T-helper 2 cell treated with Interferon-gamma antibody and Interleukin-4, amounts not matched to agents 5 μg/mL and 100 μg/mL, for 36 hours (primary cell): ENCODE measurements at regions not wholly inside any gene's neighbourhood (a gene's known extent, or its start where the extent isn't known, plus 50 kb on each side); places are given as distances from the start of the nearest gene placed in this dataset.

Experiments
- DNase-seq: peaks from one replicate; pipeline ENCODE4 v3.0.0; 2021; ENCODE audit warnings: low spot score
- H3K27ac Mint-ChIP-seq: one replicate; pipeline ENCODE4 v1.8.0; 2021; ENCODE audit warnings: mild to moderate bottlenecking, mixed read lengths
- H3K27me3 Mint-ChIP-seq: one replicate; pipeline ENCODE4 v1.8.0; 2021; ENCODE audit warnings: low read depth, mixed read lengths
- H3K36me3 Mint-ChIP-seq: one replicate; pipeline ENCODE4 v1.8.0; 2021; ENCODE audit warnings: low read depth, mixed read lengths
- H3K4me1 Mint-ChIP-seq: one replicate; pipeline ENCODE4 v1.8.0; 2021; ENCODE audit warnings: low read depth, mixed read lengths
- H3K4me3 Mint-ChIP-seq: one replicate; pipeline ENCODE4 v1.8.0; 2022; ENCODE audit warnings: mild to moderate bottlenecking, moderate library complexity, mixed read lengths
- H3K9me3 Mint-ChIP-seq: one replicate; pipeline ENCODE4 v1.8.0; 2021; ENCODE audit warnings: mixed read lengths

DNA sequence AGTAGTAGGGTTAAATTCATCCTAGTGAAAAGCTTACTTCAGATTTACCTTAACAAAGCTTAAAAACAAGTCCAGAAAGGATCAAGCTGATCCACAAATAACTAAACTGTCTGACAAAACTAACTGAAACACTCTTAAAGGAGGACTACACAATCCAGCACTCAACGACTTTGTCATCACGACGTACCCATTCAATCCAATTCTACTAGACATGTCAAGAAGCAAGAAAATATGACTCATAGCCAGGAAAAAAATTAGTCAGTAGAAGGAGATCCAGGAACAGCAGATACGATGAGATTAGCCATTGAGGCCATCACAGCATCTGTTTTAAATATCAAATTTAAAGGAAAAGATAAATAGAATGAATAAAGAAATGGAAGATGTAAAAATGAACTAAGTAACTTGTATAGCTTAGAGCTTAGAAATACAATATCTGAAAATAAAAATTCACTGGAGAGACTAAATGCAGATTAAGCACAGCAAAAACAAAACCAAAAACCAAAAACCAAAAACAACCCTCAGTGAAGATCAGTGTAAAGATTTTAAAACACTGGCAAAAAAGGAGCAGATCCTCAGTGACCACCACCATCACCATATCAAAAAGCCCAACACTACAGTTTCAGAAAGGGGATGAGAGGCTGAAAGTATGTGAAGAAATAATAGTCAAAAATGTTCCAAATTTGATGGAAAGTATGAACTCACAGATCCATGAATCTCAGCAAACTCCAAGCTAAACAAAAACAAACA, 95.0 kb upstream of the CCND2 start:
- Mint-ChIP-seq H3K27me3 (no peaks in the 10 kb centered on the region), H3K4me1 (peaks cover 23% of the 10 kb centered on the region), H3K36me3 (peaks cover 12% of the 10 kb centered on the region), H3K27ac (peak overlapping the region; percentile 83), H3K4me3 (peak overlapping the region; percentile 64), H3K9me3 (peaks cover 19% of the 10 kb centered on the region)
- DNase-seq = peak; percentile 49

DNA sequence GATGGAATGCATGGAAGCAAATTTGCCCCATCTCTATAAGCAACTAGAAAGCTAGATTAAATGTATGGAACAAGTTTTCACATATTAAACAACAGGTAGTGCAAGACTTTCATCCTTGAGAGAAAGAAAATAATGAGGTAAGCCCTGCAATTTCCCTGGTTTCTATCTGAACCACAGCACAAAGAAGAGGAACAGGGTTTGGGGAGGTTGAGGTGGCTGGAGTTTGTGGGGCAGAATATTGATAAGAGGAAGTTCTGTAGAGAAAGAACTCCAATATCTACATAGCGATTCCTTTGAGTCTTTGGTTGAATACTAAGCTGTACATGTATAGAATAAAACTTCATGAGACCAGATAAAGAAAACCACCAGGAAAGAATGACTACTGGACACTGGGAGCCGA, 96.3 kb upstream of the CCND2 start:
- H3K9me3 Mint-ChIP-seq = peaks cover 10% of the 10 kb centered on the region
- no peak for DNase-seq
- peak overlapping the region; percentile 28 for H3K4me3 Mint-ChIP-seq
- H3K4me1 Mint-ChIP-seq = peaks cover 25% of the 10 kb centered on the region
- peak overlapping the region; percentile 42 for H3K27ac Mint-ChIP-seq
- H3K27me3 Mint-ChIP-seq = no peaks in the 10 kb centered on the region
- peaks cover 8% of the 10 kb centered on the region for H3K36me3 Mint-ChIP-seq

DNA sequence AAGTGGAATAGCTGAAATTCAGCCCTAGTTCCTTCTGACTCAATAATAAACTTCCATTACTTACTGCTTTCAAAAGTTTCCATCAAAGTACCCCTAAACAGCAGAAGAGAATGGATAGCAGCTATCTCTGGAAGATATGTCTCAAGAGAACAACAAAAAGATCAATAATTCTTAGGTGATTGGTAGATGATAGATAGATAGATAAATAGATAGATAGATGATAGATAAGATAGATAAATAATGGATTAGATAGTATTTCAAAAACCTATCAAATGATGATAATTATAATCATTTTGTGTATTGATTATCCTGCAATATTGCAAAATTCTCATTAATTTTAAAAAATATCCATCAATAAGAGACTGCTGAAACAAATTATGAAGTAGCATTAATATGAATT, 97.4 kb upstream of the CCND2 start:
- DNase-seq = no peak
- Mint-ChIP-seq H3K4me3 (no peak overlapping the region), H3K9me3 (peaks cover 5% of the 10 kb centered on the region), H3K4me1 (peaks cover 27% of the 10 kb centered on the region), H3K27me3 (no peaks in the 10 kb centered on the region), H3K36me3 (peaks cover 8% of the 10 kb centered on the region), H3K27ac (no peak overlapping the region)

DNA sequence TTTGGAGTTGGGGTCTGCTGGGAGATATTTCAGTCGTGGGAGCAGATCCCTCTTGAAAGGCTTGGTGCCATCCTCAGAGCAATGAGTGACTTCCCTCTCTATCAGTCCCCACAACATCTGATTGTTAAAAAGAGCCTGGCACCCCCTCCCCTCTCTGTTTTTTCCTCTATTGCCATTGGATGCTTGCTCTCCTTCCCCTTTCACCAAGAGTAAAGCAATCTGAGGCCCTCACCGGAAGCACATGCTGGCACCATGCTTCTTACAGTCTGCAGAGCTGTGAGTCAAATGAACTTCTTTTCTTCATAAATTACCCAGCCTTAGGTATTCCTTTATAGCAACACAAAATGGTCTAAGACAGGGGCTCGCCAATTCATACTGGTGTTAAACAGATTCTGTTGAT, 99.1 kb upstream of the CCND2 start:
- no peak for DNase-seq
- H3K9me3 Mint-ChIP-seq = no peaks in the 10 kb centered on the region
- no peak overlapping the region for H3K27ac Mint-ChIP-seq
- peaks cover 7% of the 10 kb centered on the region for H3K36me3 Mint-ChIP-seq
- peaks cover 35% of the 10 kb centered on the region for H3K4me1 Mint-ChIP-seq
- H3K4me3 Mint-ChIP-seq = no peak overlapping the region
- H3K27me3 Mint-ChIP-seq = no peaks in the 10 kb centered on the region

DNA sequence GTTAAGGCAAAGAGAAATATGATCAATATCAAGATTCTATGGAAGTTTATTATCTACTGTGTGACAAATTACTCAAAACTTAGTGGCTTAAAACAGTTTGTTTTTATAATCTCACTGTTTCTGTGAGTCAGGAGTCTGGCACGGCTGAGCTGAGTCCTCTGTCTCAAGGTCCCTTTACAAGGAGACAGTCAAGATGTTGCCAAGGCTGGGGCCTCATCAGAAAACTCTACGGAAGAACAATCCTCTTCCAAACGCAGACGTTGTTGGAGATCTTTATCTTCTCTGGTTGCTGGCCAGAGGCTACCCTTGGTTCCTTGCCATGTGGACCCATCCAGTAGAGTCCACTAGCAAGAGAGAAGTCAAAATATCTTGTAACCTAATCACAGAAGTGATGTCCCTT, 100.6 kb upstream of the CCND2 start:
- DNase-seq = no peak
- no peak overlapping the region for H3K4me3 Mint-ChIP-seq
- H3K9me3 Mint-ChIP-seq = no peaks in the 10 kb centered on the region
- H3K27ac Mint-ChIP-seq = no peak overlapping the region
- H3K27me3 Mint-ChIP-seq = no peaks in the 10 kb centered on the region
- H3K4me1 Mint-ChIP-seq = peaks cover 30% of the 10 kb centered on the region
- no peaks in the 10 kb centered on the region for H3K36me3 Mint-ChIP-seq

DNA sequence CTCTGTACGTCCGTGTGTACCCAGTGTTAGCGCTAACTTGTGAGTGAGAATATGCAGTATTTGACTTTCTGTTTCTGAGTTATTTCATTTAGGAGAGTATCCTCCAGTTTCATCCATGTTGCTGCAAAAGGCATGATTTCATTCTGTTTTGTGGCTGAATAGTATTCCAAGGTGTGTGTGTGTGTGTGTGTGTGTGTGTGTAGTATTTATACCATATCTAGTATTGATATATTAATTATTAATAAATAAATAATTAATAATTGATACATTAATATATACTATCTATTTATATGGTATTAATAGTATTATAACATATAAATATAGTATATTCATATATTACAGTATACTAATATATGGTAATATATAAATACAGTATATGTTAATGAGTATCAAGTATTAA, 101.8 kb upstream of the CCND2 start:
- Mint-ChIP-seq H3K9me3 (no peaks in the 10 kb centered on the region), H3K27ac (no peak overlapping the region), H3K4me3 (no peak overlapping the region), H3K4me1 (peaks cover 30% of the 10 kb centered on the region), H3K36me3 (no peaks in the 10 kb centered on the region), H3K27me3 (no peaks in the 10 kb centered on the region)
- no peak for DNase-seq

DNA sequence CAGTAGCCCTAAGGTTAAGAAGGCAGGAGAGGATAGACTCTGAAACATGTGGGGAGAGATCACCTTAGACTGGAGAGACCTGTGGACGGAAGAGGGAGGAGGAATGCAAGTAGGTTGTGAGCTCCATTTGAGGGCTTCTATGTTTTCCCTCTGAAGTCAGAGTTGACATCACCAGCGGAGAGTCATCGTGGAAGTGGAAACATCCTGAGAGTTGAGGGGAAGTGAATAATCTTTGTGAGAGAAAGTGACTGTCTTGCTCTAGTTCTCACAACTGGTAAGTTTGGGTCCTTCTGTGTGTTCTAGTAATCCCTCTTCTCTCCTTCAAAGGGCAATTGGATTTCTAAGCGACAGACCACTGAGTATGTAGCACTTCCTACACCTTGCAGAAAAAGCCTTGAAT, 103.6 kb upstream of the CCND2 start:
- Mint-ChIP-seq H3K27me3 (no peaks in the 10 kb centered on the region), H3K27ac (peak overlapping the region; percentile 38), H3K9me3 (no peaks in the 10 kb centered on the region), H3K4me1 (peaks cover 42% of the 10 kb centered on the region), H3K36me3 (no peaks in the 10 kb centered on the region), H3K4me3 (peak overlapping the region; percentile 11)
- DNase-seq = peak; percentile 45

DNA sequence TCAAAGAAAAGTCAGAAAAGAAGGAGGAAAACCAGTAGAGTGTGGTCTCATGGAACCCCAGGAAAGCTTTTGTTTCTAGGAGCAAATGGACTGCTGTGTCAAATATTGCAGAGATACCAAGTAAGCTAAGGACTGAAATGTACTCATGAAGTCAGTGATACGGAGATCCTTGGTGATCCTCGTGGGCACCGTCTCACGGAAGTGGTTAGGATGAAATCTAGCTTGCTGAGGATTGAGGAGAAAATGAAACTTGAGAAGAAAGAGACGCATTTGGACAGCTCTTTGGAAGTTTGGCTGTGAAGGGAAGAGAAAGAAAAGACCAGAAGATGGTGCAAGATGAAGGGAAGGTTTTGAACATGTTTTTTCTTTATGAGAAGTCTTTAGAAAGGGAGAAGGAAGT, 104.0 kb upstream of the CCND2 start:
- no peaks in the 10 kb centered on the region for H3K27me3 Mint-ChIP-seq
- no peak for DNase-seq
- H3K36me3 Mint-ChIP-seq = no peaks in the 10 kb centered on the region
- H3K4me1 Mint-ChIP-seq = peaks cover 45% of the 10 kb centered on the region
- peak overlapping the region; percentile 11 for H3K4me3 Mint-ChIP-seq
- no peaks in the 10 kb centered on the region for H3K9me3 Mint-ChIP-seq
- H3K27ac Mint-ChIP-seq = peak overlapping the region; percentile 46

DNA sequence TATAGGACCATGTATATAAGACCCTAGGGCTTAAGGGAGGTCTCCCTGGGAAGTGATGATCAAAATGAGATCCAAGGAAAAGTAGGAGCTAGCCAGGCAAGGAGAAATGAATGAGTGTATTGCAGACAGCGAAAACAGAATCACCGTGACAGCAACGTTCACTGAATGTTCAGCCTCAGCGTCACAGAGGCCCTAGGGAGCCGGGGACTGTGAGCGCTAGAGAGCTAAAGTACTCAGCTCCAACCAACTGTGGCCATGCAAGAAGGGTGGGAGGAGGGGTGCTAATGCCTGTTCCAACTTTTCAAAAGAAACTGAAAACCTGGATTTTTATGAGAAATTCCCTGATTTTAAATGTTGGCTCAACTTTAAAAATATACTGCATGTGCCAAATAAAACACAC, 105.5 kb upstream of the CCND2 start:
- no peaks in the 10 kb centered on the region for H3K27me3 Mint-ChIP-seq
- no peak overlapping the region for H3K27ac Mint-ChIP-seq
- H3K36me3 Mint-ChIP-seq = no peaks in the 10 kb centered on the region
- no peaks in the 10 kb centered on the region for H3K9me3 Mint-ChIP-seq
- DNase-seq = no peak
- no peak overlapping the region for H3K4me3 Mint-ChIP-seq
- H3K4me1 Mint-ChIP-seq = peaks cover 49% of the 10 kb centered on the region

DNA sequence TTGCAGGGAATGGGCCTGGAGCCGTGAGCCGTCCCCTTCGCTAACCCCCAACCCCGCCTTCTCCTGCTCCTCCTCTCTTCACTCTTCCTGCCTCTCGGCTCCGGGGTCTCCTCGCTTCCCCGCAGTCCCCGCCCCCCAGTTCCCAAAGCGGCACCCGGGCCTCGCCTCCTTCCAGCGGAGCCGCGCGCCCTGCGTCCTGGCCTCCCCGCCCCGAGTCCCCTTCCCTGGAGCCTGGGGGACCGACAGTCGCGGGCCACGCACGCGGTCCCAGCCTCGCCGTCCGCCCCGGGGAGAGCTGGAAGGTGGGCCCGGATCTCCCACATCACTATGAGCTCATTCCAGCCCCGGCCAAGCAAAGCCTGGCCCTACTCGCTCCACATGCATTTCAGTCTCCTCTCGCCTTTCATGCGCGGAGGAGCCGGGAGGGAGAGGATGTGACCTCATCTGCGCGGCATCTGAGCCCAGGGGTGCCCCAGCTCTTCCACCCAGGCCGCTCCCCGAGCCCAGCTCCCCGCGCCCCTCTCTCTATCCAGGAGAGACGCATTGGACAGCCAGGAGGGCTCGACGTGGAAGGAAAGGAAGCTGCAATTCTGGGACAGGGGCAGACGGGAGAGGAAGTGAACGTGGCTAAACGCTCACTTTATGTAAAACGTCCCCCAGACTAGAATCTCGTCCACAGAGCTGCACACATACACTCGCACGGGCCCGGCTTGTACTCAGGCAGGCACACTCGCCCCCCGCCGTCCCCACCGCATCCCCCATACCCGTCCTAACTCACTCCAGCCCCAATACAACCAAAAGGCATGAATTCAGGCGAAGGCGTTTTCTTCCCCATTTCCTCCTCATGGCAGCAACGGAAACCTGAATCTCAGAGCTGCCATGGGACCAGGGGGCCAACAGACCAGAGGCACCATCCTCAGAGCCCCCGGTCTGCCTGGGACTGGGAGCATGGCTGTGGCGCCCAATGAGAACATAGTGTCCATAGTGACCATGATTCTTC, 108.7 kb upstream of the CCND2 start:
- Mint-ChIP-seq H3K27me3 (no peaks in the 10 kb centered on the region), H3K9me3 (peaks cover 8% of the 10 kb centered on the region), H3K4me3 (peak overlapping the region; percentile 85), H3K27ac (peak overlapping the region; percentile 98), H3K36me3 (peaks cover 7% of the 10 kb centered on the region), H3K4me1 (peaks cover 59% of the 10 kb centered on the region)
- peak; percentile 63 for DNase-seq

DNA sequence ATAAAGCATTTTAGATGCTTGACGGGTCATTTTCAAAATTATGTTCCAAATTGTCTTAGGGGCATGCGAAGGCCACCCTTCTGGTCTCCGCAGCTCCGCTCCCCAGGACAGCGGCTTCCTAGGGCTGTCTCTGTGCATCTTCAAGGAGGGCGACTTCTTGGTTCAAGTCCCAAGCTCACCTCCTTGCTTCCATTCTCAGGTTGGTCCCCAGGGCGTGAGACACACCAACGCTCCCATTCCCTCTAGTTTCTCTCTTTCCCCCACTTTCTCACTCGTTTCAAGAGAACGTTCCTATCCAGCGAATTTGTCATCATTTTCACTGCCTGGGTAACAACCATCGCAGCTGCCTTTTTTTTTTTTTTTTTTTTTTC, 109.4 kb upstream of the CCND2 start:
- no peak for DNase-seq
- H3K9me3 Mint-ChIP-seq = peaks cover 8% of the 10 kb centered on the region
- H3K4me1 Mint-ChIP-seq = peaks cover 58% of the 10 kb centered on the region
- peak overlapping the region; percentile 98 for H3K27ac Mint-ChIP-seq
- H3K4me3 Mint-ChIP-seq = peak overlapping the region; percentile 85
- H3K36me3 Mint-ChIP-seq = peaks cover 7% of the 10 kb centered on the region
- no peaks in the 10 kb centered on the region for H3K27me3 Mint-ChIP-seq

DNA sequence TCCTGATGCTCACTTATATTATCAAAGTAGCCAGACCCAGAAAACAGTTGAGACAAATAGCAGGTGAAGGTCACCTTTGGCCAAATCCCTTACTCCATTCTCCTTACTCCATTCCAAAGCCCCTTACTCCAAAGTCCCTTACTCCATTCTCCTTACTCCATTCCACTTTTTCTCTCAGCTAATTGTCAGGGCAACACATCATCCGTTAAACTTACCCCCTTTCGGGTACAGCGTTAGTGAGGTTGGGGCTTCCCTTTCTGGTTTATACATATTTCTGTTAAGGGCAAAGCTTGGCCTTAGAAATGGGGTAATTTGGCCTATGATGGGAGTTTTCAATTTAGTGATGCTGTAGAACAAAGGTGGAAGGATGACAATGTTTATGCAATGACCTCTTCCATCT, 111.8 kb upstream of the CCND2 start:
- Mint-ChIP-seq H3K27ac (peak overlapping the region; percentile 81), H3K9me3 (peaks cover 8% of the 10 kb centered on the region), H3K4me1 (peaks cover 60% of the 10 kb centered on the region), H3K36me3 (peaks cover 13% of the 10 kb centered on the region), H3K27me3 (no peaks in the 10 kb centered on the region), H3K4me3 (no peak overlapping the region)
- DNase-seq = no peak

DNA sequence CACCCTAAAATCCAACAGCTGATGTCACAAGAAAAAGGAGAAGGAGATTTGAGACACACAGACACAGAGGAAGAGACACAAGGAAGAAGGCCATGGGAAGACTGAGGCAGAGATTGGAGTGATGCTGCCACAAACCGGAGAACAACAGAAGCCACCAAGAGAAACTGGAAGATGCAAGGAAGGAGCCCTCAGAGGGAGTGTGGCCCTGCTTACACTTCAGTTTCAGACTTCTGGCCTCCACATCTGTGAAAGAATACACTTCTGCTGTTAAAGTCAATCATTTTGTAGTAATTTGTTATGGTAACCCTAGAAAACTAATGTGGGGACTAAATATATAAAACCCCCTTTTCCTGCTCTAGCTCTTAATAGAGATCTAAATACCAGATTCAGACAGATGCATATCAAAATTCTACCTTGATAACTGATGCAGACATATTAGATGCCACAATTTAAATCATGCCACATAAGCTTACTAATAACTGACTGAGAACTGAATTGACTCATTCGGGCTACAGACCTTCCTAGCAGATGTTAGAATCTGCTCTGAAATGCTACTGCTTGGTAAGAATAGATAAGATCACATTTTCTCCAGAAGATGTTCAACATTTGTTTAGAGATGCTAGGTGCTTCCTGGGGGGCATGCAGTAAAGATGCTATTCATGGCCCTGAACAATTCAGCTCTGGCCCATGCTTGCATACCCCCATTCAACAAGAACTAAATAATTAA, 113.1 kb upstream of the CCND2 start:
- Mint-ChIP-seq H3K4me1 (peaks cover 63% of the 10 kb centered on the region), H3K36me3 (peaks cover 15% of the 10 kb centered on the region), H3K4me3 (peak overlapping the region; percentile 67), H3K9me3 (peaks cover 11% of the 10 kb centered on the region), H3K27ac (peak overlapping the region; percentile 91), H3K27me3 (no peaks in the 10 kb centered on the region)
- no peak for DNase-seq

DNA sequence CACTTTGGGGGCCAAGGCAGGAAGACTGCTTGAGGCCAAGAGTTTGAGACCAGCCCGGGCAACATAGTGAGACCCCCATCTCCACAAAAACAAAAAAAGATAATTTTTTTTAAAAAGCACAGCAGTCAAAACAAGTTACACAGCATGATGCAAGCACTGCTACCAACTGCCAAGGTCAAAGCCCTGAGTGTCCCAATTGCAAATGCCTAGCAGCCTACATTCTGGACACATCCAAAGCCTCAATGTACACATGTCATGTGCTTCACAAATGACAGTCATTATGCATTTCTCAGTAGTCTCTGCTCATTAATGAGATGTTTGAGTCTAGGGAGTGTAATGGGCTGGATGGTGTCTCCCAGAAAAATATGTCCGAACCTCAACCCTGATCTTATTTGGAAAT, 113.7 kb upstream of the CCND2 start:
- peak overlapping the region; percentile 91 for H3K27ac Mint-ChIP-seq

More for the DNA sequence above, 113.7 kb upstream of the CCND2 start:
- Mint-ChIP-seq H3K27me3 (no peaks in the 10 kb centered on the region), H3K36me3 (peaks cover 15% of the 10 kb centered on the region), H3K9me3 (peaks cover 11% of the 10 kb centered on the region), H3K4me1 (peaks cover 63% of the 10 kb centered on the region), H3K4me3 (peak overlapping the region; percentile 67)
- DNase-seq = no peak
